HUES48 (cell line): ENCODE measurements at regions not wholly inside any gene's neighbourhood (a gene's known extent, or its start where the extent isn't known, plus 50 kb on each side); places are given as distances from the start of the nearest gene placed in this dataset.

ENCODE experiments used
- H3K27ac ChIP-seq: one replicate; pipeline ENCODE4 v1.7.0; 2013; ENCODE audit warnings: low read depth, low read length, inconsistent platforms
- H3K27me3 ChIP-seq: 2 replicates; pipeline ENCODE4 v1.6.1; 2013; ENCODE audit warnings: mild to moderate bottlenecking, low read length; ENCODE audit not compliant: control insufficient read depth, insufficient read depth
- H3K36me3 ChIP-seq: 2 replicates; pipeline ENCODE4 v1.6.1; 2013; ENCODE audit warnings: low read length; ENCODE audit not compliant: control insufficient read depth, insufficient read depth
- H3K4me1 ChIP-seq: 2 replicates; pipeline ENCODE4 v1.6.1; 2013; ENCODE audit warnings: mild to moderate bottlenecking, low read length; ENCODE audit not compliant: control insufficient read depth, insufficient read depth
- H3K4me3 ChIP-seq: 2 replicates; pipeline ENCODE4 v1.5.1; 2013; ENCODE audit warnings: mild to moderate bottlenecking, low read depth, low read length
- H3K9ac ChIP-seq: 2 replicates; pipeline ENCODE4 v1.6.1; 2013; ENCODE audit warnings: mild to moderate bottlenecking, low read depth, low read length, moderate library complexity
- H3K9me3 ChIP-seq: 2 replicates; pipeline ENCODE4 v1.6.1; 2013; ENCODE audit warnings: low read length; ENCODE audit not compliant: control insufficient read depth, insufficient read depth

- Histone ChIP-seq H3K4me3 (no peak overlapping the region), H3K36me3 (no peaks in the 10 kb centered on the region), H3K9me3 (no peaks in the 10 kb centered on the region), H3K9ac (no peak overlapping the region), H3K27ac (no peak overlapping the region), H3K27me3 (no peaks in the 10 kb centered on the region), H3K4me1 (peaks cover 12% of the 10 kb centered on the region)
Observed at GRCh38 chr5:56288873-56289601, 55.9 kb upstream of the ANKRD55 start.

- no peak overlapping the region for H3K4me3 ChIP-seq
- peaks cover 12% of the 10 kb centered on the region for H3K4me1 ChIP-seq
- no peak overlapping the region for H3K27ac ChIP-seq
- no peak overlapping the region for H3K9ac ChIP-seq
- H3K27me3 ChIP-seq, result no peaks in the 10 kb centered on the region
- H3K36me3 ChIP-seq, result no peaks in the 10 kb centered on the region
- H3K9me3 ChIP-seq, result peaks cover 6% of the 10 kb centered on the region
Observed at GRCh38 chr5:56286015-56286884, 53.1 kb upstream of the ANKRD55 start.

- H3K27ac ChIP-seq, result no peak overlapping the region
- no peaks in the 10 kb centered on the region for H3K36me3 ChIP-seq
- no peaks in the 10 kb centered on the region for H3K27me3 ChIP-seq
- H3K4me3 ChIP-seq, result no peak overlapping the region
- peaks cover 13% of the 10 kb centered on the region; the same call in 1 of the 2 replicates for H3K4me1 ChIP-seq
- H3K9ac ChIP-seq, result no peak overlapping the region
- H3K9me3 ChIP-seq, result peaks cover 6% of the 10 kb centered on the region
Observed at GRCh38 chr5:56282951-56283350, 49.8 kb upstream of the ANKRD55 start.
